PC-3 (cell line): ENCODE measurements at regions not wholly inside any gene's neighbourhood (a gene's known extent, or its start where the extent isn't known, plus 50 kb on each side); places are given as distances from the start of the nearest gene placed in this dataset.
"Not testable (repeated sequence)": the region's sequence is repeated elsewhere in the genome, so short reads cannot be mapped to it uniquely, and the experiment has no call there.

ENCODE experiments used
- ATAC-seq: fragments of 200-7000 bp; cut with Tn5 transposase; 2 replicates; pipeline ENCODE4 v1.9.1; 2020; ENCODE audit warnings: mild to moderate bottlenecking, moderate library complexity
- BruUV-seq: library from RNA; stranded (reverse); fragments of 400-500 nt; replicated peaks from 2 replicates; lab custom pipeline; 2021; lab: Mats Ljungman, UMichigan
- CTCF ChIA-PET: fragments of 300-600 bp; sonication (Branson Sonifier 250); formaldehyde crosslinking; loops from one replicate; lab custom pipeline; 2022; ENCODE audit warnings: antibody characterized with exemption; lab: Charles Lee
- POLR2A ChIA-PET: fragments of 300-600 bp; sonication (Branson Sonifier 250); formaldehyde crosslinking; loops from one replicate; lab custom pipeline; 2022; ENCODE audit warnings: antibody characterized with exemption; ENCODE audit not compliant: unreplicated experiment; lab: Charles Lee
- DNase-seq: peaks from one replicate; pipeline ENCODE4 v3.0.0-alpha.2; 2015
- H2AFZ ChIP-seq: fragments of 300-600 bp; sonication (generic); 2 replicates; pipeline ENCODE4 v1.6.0; 2016; ENCODE audit warnings: antibody characterized with exemption, low read length
- H3F3A ChIP-seq: fragments of 300-600 bp; sonication (generic); one replicate; pipeline ENCODE4 v1.6.0; 2017; ENCODE audit warnings: antibody characterized with exemption, low read length, control low read depth, mild to moderate bottlenecking; ENCODE audit not compliant: unreplicated experiment
- H3K27ac ChIP-seq: fragments of 300-600 bp; sonication (generic); 2 replicates; pipeline ENCODE4 v1.5.1; 2016; ENCODE audit warnings: mild to moderate bottlenecking, low read length
- H3K27me3 ChIP-seq: fragments of 300-600 bp; sonication (generic); 2 replicates; pipeline ENCODE4 v1.6.1; 2016; ENCODE audit warnings: low read length, mixed read lengths
- H3K36me3 ChIP-seq: fragments of 300-600 bp; sonication (generic); 2 replicates; pipeline ENCODE4 v1.6.1; 2016; ENCODE audit warnings: low read depth, mixed run types, low read length, mixed read lengths
- H3K4me1 ChIP-seq: fragments of 300-600 bp; sonication (generic); 2 replicates; pipeline ENCODE4 v1.5.1; 2016; ENCODE audit warnings: low read length; ENCODE audit not compliant: insufficient read depth
- H3K4me2 ChIP-seq: fragments of 300-600 bp; sonication (generic); 2 replicates; pipeline ENCODE4 v1.6.0; 2016; ENCODE audit warnings: low read length
- H3K4me3 ChIP-seq: fragments of 300-600 bp; sonication (generic); 2 replicates; pipeline ENCODE4 v1.5.1; 2016; ENCODE audit warnings: mild to moderate bottlenecking, low read length, mixed read lengths
- H3K79me2 ChIP-seq: fragments of 300-600 bp; sonication (generic); 2 replicates; pipeline ENCODE4 v1.6.1; 2017; ENCODE audit warnings: low read length, mixed read lengths
- H3K9ac ChIP-seq: fragments of 300-600 bp; sonication (generic); 2 replicates; pipeline ENCODE4 v1.6.0; 2016; ENCODE audit warnings: mild to moderate bottlenecking, low read length
- H3K9me2 ChIP-seq: fragments of 300-600 bp; sonication (generic); replicated peaks from 2 replicates; pipeline ENCODE4 v1.6.1; 2016; ENCODE audit warnings: mixed run types, low read length, mixed read lengths
- H3K9me3 ChIP-seq: fragments of 300-600 bp; sonication (generic); 2 replicates; pipeline ENCODE4 v1.6.1; 2016; ENCODE audit warnings: low read length, mixed read lengths
- H4K20me1 ChIP-seq: fragments of 300-600 bp; sonication (generic); 2 replicates; pipeline ENCODE4 v1.6.1; 2016; ENCODE audit warnings: low read length, mixed read lengths
- CTCF ChIP-seq: fragments of 300-600 bp; sonication (generic); conservative IDR thresholded peaks from 2 replicates; pipeline ENCODE4 v1.5.1; 2017; ENCODE audit warnings: antibody characterized with exemption, low read depth, mild to moderate bottlenecking, low read length
- EZH2 ChIP-seq: fragments of 300-600 bp; sonication (generic); IDR thresholded peaks from one replicate; pipeline ENCODE4 v1.6.1; 2017; ENCODE audit warnings: antibody characterized with exemption, mild to moderate bottlenecking, low read length; ENCODE audit not compliant: unreplicated experiment
- EZH2phosphoT487 ChIP-seq: fragments of 300-600 bp; sonication (generic); IDR thresholded peaks from 2 replicates; pipeline ENCODE4 v1.6.1; 2018; ENCODE audit warnings: mild to moderate bottlenecking, antibody characterized with exemption, low read length, borderline replicate concordance
- intact Hi-C: fragments of 100-400 bp; cut with micrococcal nuclease; formaldehyde crosslinking; loops from 2 replicates; pipeline ENCODE4 v1.9.0; 2023

- Histone ChIP-seq H3K9ac (no peak overlapping the region), H3K27ac (no peak overlapping the region), H2AFZ (no peak overlapping the region), H3K79me2 (no peaks in the 10 kb centered on the region), H3K4me2 (no peak overlapping the region), H3K27me3 (peaks cover 41% of the 10 kb centered on the region), H3K9me2 (no peaks in the 10 kb centered on the region), H3K36me3 (no peaks in the 10 kb centered on the region), H3F3A (no peaks in the 10 kb centered on the region), H3K4me3 (no peak overlapping the region), H4K20me1 (no peaks in the 10 kb centered on the region), H3K4me1 (no peaks in the 10 kb centered on the region), H3K9me3 (peaks cover 6% of the 10 kb centered on the region; the same call in 1 of the 2 replicates)
- DNase-seq = no peak
- ATAC-seq = no peak
- POLR2A ChIA-PET = no interaction called here
- no TSS peak for BruUV-seq
- CTCF ChIA-PET = no interaction called here
- intact Hi-C loops = no loop called here
- no peak for TF ChIP-seq CTCF
- TF ChIP-seq EZH2 = no peak
- TF ChIP-seq EZH2phosphoT487 = no peak
These were observed 265.6 kb upstream of the SFSWAP start for GRCh38 chr12:131445184-131445774.

- peaks cover 46% of the 10 kb centered on the region for H3K27me3 ChIP-seq
These were observed 265.1 kb upstream of the SFSWAP start for GRCh38 chr12:131445795-131446194.

GRCh38 chr12:131447636-131448035, 263.3 kb upstream of the SFSWAP start:
- H3K9me2 ChIP-seq, H4K20me1 ChIP-seq, intact Hi-C loops, H3K9me3 ChIP-seq, H2AFZ ChIP-seq, ATAC-seq, H3K79me2 ChIP-seq, POLR2A ChIA-PET, H3K36me3 ChIP-seq, DNase-seq, CTCF ChIA-PET, H3K27ac ChIP-seq, H3K4me2 ChIP-seq, H3F3A ChIP-seq, H3K4me1 ChIP-seq, H3K9ac ChIP-seq, H3K4me3 ChIP-seq, BruUV-seq: not testable (repeated sequence)
- H3K27me3 ChIP-seq = peaks cover 46% of the 10 kb centered on the region

More at GRCh38 chr12:131445795-131446194, 265.1 kb upstream of the SFSWAP start:
- H3K27ac ChIP-seq = no peak overlapping the region
- no peak overlapping the region for H3K4me2 ChIP-seq
- H3K36me3 ChIP-seq = no peaks in the 10 kb centered on the region
- H3K9me2 ChIP-seq = no peaks in the 10 kb centered on the region
- ChIA-PET CTCF (no interaction called here), POLR2A (no interaction called here)
- H3K4me1 ChIP-seq = no peaks in the 10 kb centered on the region
- H3F3A ChIP-seq = no peaks in the 10 kb centered on the region
- TF ChIP-seq CTCF (no peak), EZH2 (no peak), EZH2phosphoT487 (no peak)
- no peak overlapping the region for H3K4me3 ChIP-seq
- no peak overlapping the region for H3K9ac ChIP-seq
- H3K79me2 ChIP-seq = no peaks in the 10 kb centered on the region
- BruUV-seq = no TSS peak
- H2AFZ ChIP-seq = no peak overlapping the region
- H3K9me3 ChIP-seq = peaks cover 6% of the 10 kb centered on the region; the same call in 1 of the 2 replicates
- no peak for DNase-seq
- ATAC-seq = no peak
- no peaks in the 10 kb centered on the region for H4K20me1 ChIP-seq
- intact Hi-C loops = no loop called here
